ENCODE measurements at regions not wholly inside any gene's neighbourhood (a gene's known extent, or its start where the extent isn't known, plus 50 kb on each side); places are given as distances from the start of the nearest gene placed in this dataset.
A peak's percentile ranks its signal among the peaks of the same experiment; 100 is the strongest.

GRCh38 chr2:64338108-64338507 is 115.9 kb upstream of the LGALSL start:
- no peaks in the 10 kb centered on the region for H3K4me1 Mint-ChIP-seq (ENCODE audit: low read depth in 2 of 2)
- ATAC-seq (replicated peaks) (no peak), DNase-seq (no peak)
- peaks cover 16 to 18% of the 10 kb centered on the region in 2 donors for H3K27me3 Mint-ChIP-seq
- H3K9me3 Mint-ChIP-seq, result no peaks in the 10 kb centered on the region
- H3K27ac Mint-ChIP-seq, result no peak overlapping the region
- H3K36me3 Mint-ChIP-seq (ENCODE audit: insufficient read depth), result no peaks in the 10 kb centered on the region
- H3K4me3 Mint-ChIP-seq, result no peak overlapping the region

GRCh38 chr2:64338910-64339500 is 115.0 kb upstream of the LGALSL start:
- H3K9me3 Mint-ChIP-seq, result no peaks in the 10 kb centered on the region
- ATAC-seq (replicated peaks) (peak; percentile 49), DNase-seq (no peak)
- H3K4me1 Mint-ChIP-seq (ENCODE audit: low read depth in 2 of 2), result no peaks in the 10 kb centered on the region
- no peak overlapping the region for H3K27ac Mint-ChIP-seq
- H3K27me3 Mint-ChIP-seq, result peaks cover 16 to 18% of the 10 kb centered on the region in 2 donors
- no peak overlapping the region for H3K4me3 Mint-ChIP-seq
- H3K36me3 Mint-ChIP-seq (ENCODE audit: insufficient read depth), result no peaks in the 10 kb centered on the region

- H3K36me3 Mint-ChIP-seq (ENCODE audit: insufficient read depth), result no peaks in the 10 kb centered on the region
- no peaks in the 10 kb centered on the region for H3K9me3 Mint-ChIP-seq
- peaks cover 19 to 30% of the 10 kb centered on the region in 2 donors for H3K27me3 Mint-ChIP-seq
- no peak for ATAC-seq (replicated peaks)
- H3K4me3 Mint-ChIP-seq, result no peak overlapping the region
- no peak overlapping the region for H3K27ac Mint-ChIP-seq
- no peak for DNase-seq
- H3K4me1 Mint-ChIP-seq (ENCODE audit: low read depth in 2 of 2), result no peaks in the 10 kb centered on the region
Measured at GRCh38 chr2:64341461-64341860, 112.5 kb upstream of the LGALSL start.

- DNase-seq (no peak), ATAC-seq (replicated peaks) (no peak)
- Mint-ChIP-seq H3K36me3 (ENCODE audit: insufficient read depth) (no peaks in the 10 kb centered on the region), H3K4me1 (ENCODE audit: low read depth in 2 of 2) (no peaks in the 10 kb centered on the region), H3K4me3 (no peak overlapping the region), H3K9me3 (no peaks in the 10 kb centered on the region), H3K27me3 (peaks cover 23 to 37% of the 10 kb centered on the region in 2 donors), H3K27ac (no peak overlapping the region)
Measured at GRCh38 chr2:64342195-64343099, 111.5 kb upstream of the LGALSL start.

- Mint-ChIP-seq H3K27ac (no peak overlapping the region), H3K27me3 (peaks cover 23 to 50% of the 10 kb centered on the region in 2 donors), H3K36me3 (ENCODE audit: insufficient read depth) (no peaks in the 10 kb centered on the region), H3K4me3 (no peak overlapping the region), H3K9me3 (no peaks in the 10 kb centered on the region), H3K4me1 (ENCODE audit: low read depth in 2 of 2) (no peaks in the 10 kb centered on the region)
- ATAC-seq (replicated peaks) (no peak), DNase-seq (no peak)
Measured at GRCh38 chr2:64344999-64345576, 108.9 kb upstream of the LGALSL start.

- ATAC-seq (replicated peaks) (no peak), DNase-seq (no peak)
- H3K4me3 Mint-ChIP-seq, result no peak overlapping the region
- H3K36me3 Mint-ChIP-seq (ENCODE audit: insufficient read depth), result no peaks in the 10 kb centered on the region
- no peaks in the 10 kb centered on the region for H3K9me3 Mint-ChIP-seq
- peaks cover 16 to 40% of the 10 kb centered on the region in 2 donors for H3K27me3 Mint-ChIP-seq
- H3K27ac Mint-ChIP-seq, result no peak overlapping the region
- no peaks in the 10 kb centered on the region for H3K4me1 Mint-ChIP-seq (ENCODE audit: low read depth in 2 of 2)
Measured at GRCh38 chr2:64345998-64346397, 108.0 kb upstream of the LGALSL start.

- DNase-seq (no peak), ATAC-seq (replicated peaks) (no peak)
- no peaks in the 10 kb centered on the region for H3K36me3 Mint-ChIP-seq (ENCODE audit: insufficient read depth)
- no peaks in the 10 kb centered on the region for H3K9me3 Mint-ChIP-seq
- no peaks in the 10 kb centered on the region for H3K4me1 Mint-ChIP-seq (ENCODE audit: low read depth in 2 of 2)
- peaks cover 5 to 40% of the 10 kb centered on the region in 2 donors for H3K27me3 Mint-ChIP-seq
- H3K27ac Mint-ChIP-seq, result no peak overlapping the region
- H3K4me3 Mint-ChIP-seq, result no peak overlapping the region
Measured at GRCh38 chr2:64348386-64349130, 105.4 kb upstream of the LGALSL start.

- Mint-ChIP-seq H3K4me3 (no peak overlapping the region), H3K9me3 (no peaks in the 10 kb centered on the region), H3K36me3 (ENCODE audit: insufficient read depth) (no peaks in the 10 kb centered on the region), H3K27me3 (peaks cover 5 to 40% of the 10 kb centered on the region in 2 donors), H3K4me1 (ENCODE audit: low read depth in 2 of 2) (no peaks in the 10 kb centered on the region), H3K27ac (no peak overlapping the region)
- ATAC-seq (replicated peaks) (no peak), DNase-seq (no peak)
Measured at GRCh38 chr2:64349131-64349530, 104.8 kb upstream of the LGALSL start.

GRCh38 chr2:64350996-64351395 is 103.0 kb upstream of the LGALSL start:
- peaks cover 13 to 45% of the 10 kb centered on the region in 2 donors for H3K27me3 Mint-ChIP-seq
- H3K4me1 Mint-ChIP-seq (ENCODE audit: low read depth in 2 of 2), result no peaks in the 10 kb centered on the region
- ATAC-seq (replicated peaks), result no peak
- no peak overlapping the region for H3K4me3 Mint-ChIP-seq
- no peak overlapping the region for H3K27ac Mint-ChIP-seq
- no peak for DNase-seq
- H3K36me3 Mint-ChIP-seq (ENCODE audit: insufficient read depth), result no peaks in the 10 kb centered on the region
- H3K9me3 Mint-ChIP-seq, result no peaks in the 10 kb centered on the region

- DNase-seq (no peak), ATAC-seq (replicated peaks) (no peak)
- Mint-ChIP-seq H3K9me3 (no peaks in the 10 kb centered on the region), H3K4me1 (ENCODE audit: low read depth in 2 of 2) (no peaks in the 10 kb centered on the region), H3K27ac (no peak overlapping the region), H3K27me3 (peaks cover 20 to 50% of the 10 kb centered on the region in 2 donors), H3K4me3 (no peak overlapping the region), H3K36me3 (ENCODE audit: insufficient read depth) (no peaks in the 10 kb centered on the region)
Measured at GRCh38 chr2:64352292-64352691, 101.7 kb upstream of the LGALSL start.

- Mint-ChIP-seq H3K36me3 (ENCODE audit: insufficient read depth) (no peaks in the 10 kb centered on the region), H3K27ac (no peak overlapping the region), H3K4me3 (no peak overlapping the region), H3K27me3 (peaks cover 32 to 56% of the 10 kb centered on the region in 2 donors), H3K9me3 (no peaks in the 10 kb centered on the region), H3K4me1 (ENCODE audit: low read depth in 2 of 2) (no peaks in the 10 kb centered on the region)
- ATAC-seq (replicated peaks), result no peak
- no peak for DNase-seq
Measured at GRCh38 chr2:64354857-64355680, 98.9 kb upstream of the LGALSL start.

- no peak overlapping the region for H3K4me3 Mint-ChIP-seq
- no peak overlapping the region for H3K27ac Mint-ChIP-seq
- no peaks in the 10 kb centered on the region for H3K36me3 Mint-ChIP-seq (ENCODE audit: insufficient read depth)
Measured at GRCh38 chr2:64356906-64357305, 97.1 kb upstream of the LGALSL start.

More at GRCh38 chr2:64356906-64357305, 97.1 kb upstream of the LGALSL start:
- Mint-ChIP-seq H3K27me3 (peaks cover 38 to 75% of the 10 kb centered on the region in 2 donors), H3K9me3 (no peaks in the 10 kb centered on the region), H3K4me1 (ENCODE audit: low read depth in 2 of 2) (no peaks in the 10 kb centered on the region)
- DNase-seq (no peak), ATAC-seq (replicated peaks) (no peak)
